ENCODE measurements at regions not wholly inside any gene's neighbourhood (a gene's known extent, or its start where the extent isn't known, plus 50 kb on each side); places are given as distances from the start of the nearest gene placed in this dataset.

DNA sequence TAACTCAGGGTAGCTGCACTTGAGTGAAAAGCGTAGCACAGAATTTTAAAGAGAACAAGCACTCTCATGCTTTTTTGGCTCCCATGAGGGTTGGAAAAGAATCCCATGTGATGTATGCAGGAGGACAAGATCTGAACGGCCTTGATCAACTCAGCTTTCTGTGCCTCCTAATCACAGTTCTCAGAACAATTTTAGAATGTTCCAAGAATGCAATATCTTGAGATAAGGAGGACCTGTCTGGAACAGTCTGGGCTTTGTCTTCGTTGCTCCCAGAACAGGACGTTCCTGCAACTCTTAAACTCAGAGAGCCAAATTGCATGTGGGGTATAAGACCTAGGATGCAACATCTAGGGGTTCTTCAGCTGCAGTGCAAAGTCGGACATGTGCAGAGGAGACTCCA lies 582.7 kb downstream of the RERGL start:
- DNase-seq = peak in 1 of 5 donors; percentile 31
- Histone ChIP-seq H3K4me1 (ENCODE audit: insufficient read depth) (no peaks in the 10 kb centered on the region), H3K4me3 (no peak overlapping the region), H3K36me3 (no peaks in the 10 kb centered on the region), H3K27ac (no peak overlapping the region), H3K27me3 (no peaks in the 10 kb centered on the region), H3K9me3 (no peaks in the 10 kb centered on the region)
- intact Hi-C loops (cut with DNase I) = no loop called here
- TF ChIP-seq POLR2A (IDR thresholded peaks at IDR 0.05) = no peak
- 15 to 18% (median 17%) methylated on average over 5 of the region's 5 CpGs for WGBS, 3 donors

DNA sequence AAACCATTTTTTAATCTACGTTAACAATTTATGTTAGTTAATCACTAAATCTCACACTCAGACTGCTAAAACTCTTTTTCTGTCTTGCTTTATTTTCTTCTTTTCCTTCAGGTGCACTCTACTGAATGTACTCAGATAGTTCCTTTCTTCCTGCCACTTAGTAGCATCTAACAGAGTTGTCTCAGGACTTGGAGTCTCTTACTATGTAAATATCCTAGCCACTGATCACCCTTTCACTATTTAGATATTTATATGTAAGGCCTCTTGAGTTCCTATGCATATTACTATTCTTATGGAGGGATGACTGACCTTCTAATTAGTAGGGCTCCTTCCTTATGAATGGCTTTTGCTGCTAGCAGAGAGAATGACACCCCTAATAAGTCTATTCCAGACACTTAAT lies 586.3 kb downstream of the RERGL start:
- Histone ChIP-seq H3K4me3 (no peak overlapping the region), H3K9me3 (no peaks in the 10 kb centered on the region), H3K27me3 (no peaks in the 10 kb centered on the region), H3K36me3 (no peaks in the 10 kb centered on the region), H3K27ac (no peak overlapping the region), H3K4me1 (ENCODE audit: insufficient read depth) (no peaks in the 10 kb centered on the region)
- WGBS, 3 donors = 69 to 81% (median 74%) methylated on average over 1 of the region's 1 CpG
- no peak for DNase-seq
- TF ChIP-seq CTCF (IDR thresholded peaks at IDR 0.05) (no peak), EP300 (IDR thresholded peaks at IDR 0.05) (no peak), POLR2A (IDR thresholded peaks at IDR 0.05) (no peak)
- intact Hi-C loops (cut with DNase I) = no loop called here

DNA sequence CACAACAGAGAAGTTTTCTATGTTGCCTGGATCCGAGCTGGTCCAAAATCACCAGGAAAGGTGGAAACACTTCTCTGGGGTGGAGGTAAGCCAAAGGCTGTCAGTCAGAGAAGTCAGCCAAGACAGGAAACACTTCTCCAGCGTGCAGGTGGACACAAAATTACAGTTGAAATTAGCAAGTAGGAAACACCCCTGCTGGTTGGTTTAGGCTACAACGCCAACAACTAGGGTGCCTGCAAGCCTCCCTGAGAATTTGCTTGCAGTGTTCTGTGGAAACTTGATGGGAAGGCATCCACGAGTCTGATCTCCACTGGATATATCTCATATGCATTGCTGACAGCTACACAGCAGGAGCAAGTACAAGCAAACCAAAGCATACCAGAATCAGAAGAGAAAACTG lies 600.5 kb downstream of the RERGL start:
- 67 to 74% (median 71%) methylated on average over 4 of the region's 4 CpGs for WGBS, 3 donors
- Histone ChIP-seq H3K27ac (no peak overlapping the region), H3K4me3 (no peak overlapping the region), H3K27me3 (no peaks in the 10 kb centered on the region), H3K4me1 (ENCODE audit: insufficient read depth) (no peaks in the 10 kb centered on the region), H3K36me3 (no peaks in the 10 kb centered on the region), H3K9me3 (no peaks in the 10 kb centered on the region)
- intact Hi-C loops (cut with DNase I) = no loop called here
- no peak for TF ChIP-seq POLR2A (IDR thresholded peaks at IDR 0.05)
- no peak for TF ChIP-seq CTCF (IDR thresholded peaks at IDR 0.05)
- no peak for TF ChIP-seq EP300 (IDR thresholded peaks at IDR 0.05)
- no peak for DNase-seq

- no peak overlapping the region for H3K4me3 ChIP-seq
- no peak overlapping the region for H3K27ac ChIP-seq
- no peak for TF ChIP-seq EP300 (IDR thresholded peaks at IDR 0.05)
- TF ChIP-seq POLR2A (IDR thresholded peaks at IDR 0.05) = no peak
- TF ChIP-seq CTCF (IDR thresholded peaks at IDR 0.05) = no peak
- no peaks in the 10 kb centered on the region for H3K4me1 ChIP-seq (ENCODE audit: insufficient read depth)
- H3K36me3 ChIP-seq = no peaks in the 10 kb centered on the region
- WGBS, 3 donors = 84 to 91% (median 90%) methylated on average over 8 of the region's 8 CpGs
- intact Hi-C loops (cut with DNase I) = no loop called here
- no peaks in the 10 kb centered on the region for H3K9me3 ChIP-seq
- H3K27me3 ChIP-seq = no peaks in the 10 kb centered on the region
- DNase-seq = no peak
Measured at GRCh38 chr12:17478908-17479673, 610.9 kb downstream of the RERGL start.

- no peaks in the 10 kb centered on the region for H3K27me3 ChIP-seq
- intact Hi-C loops (cut with DNase I) = no loop called here
- DNase-seq = no peak
Measured at GRCh38 chr12:17470460-17470859, 619.5 kb downstream of the RERGL start.

More at GRCh38 chr12:17470460-17470859, 619.5 kb downstream of the RERGL start:
- Histone ChIP-seq H3K36me3 (no peaks in the 10 kb centered on the region), H3K4me1 (ENCODE audit: insufficient read depth) (no peaks in the 10 kb centered on the region), H3K27ac (no peak overlapping the region), H3K9me3 (no peaks in the 10 kb centered on the region), H3K4me3 (no peak overlapping the region)
- 90 to 96% (median 90%) methylated on average over 12 of the region's 12 CpGs for WGBS, 3 donors
- no peak for TF ChIP-seq EP300 (IDR thresholded peaks at IDR 0.05)
- TF ChIP-seq CTCF (IDR thresholded peaks at IDR 0.05) = no peak
- TF ChIP-seq POLR2A (IDR thresholded peaks at IDR 0.05) = no peak
